Jurkat, Clone E6-1 (cell line): ENCODE measurements at regions not wholly inside any gene's neighbourhood (a gene's known extent, or its start where the extent isn't known, plus 50 kb on each side); places are given as distances from the start of the nearest gene placed in this dataset.
"Not testable (repeated sequence)": the region's sequence is repeated elsewhere in the genome, so short reads cannot be mapped to it uniquely, and the experiment has no call there.

ENCODE experiments used
- DNase-seq: peaks from one replicate; pipeline ENCODE4 v3.0.0-alpha.2; 2011; ENCODE audit warnings: low read depth, low spot score
- H3K4me3 ChIP-seq: 2 replicates; pipeline ENCODE4 v1.5.1; 2011; ENCODE audit warnings: mild to moderate bottlenecking, low read length, control low read depth, moderate library complexity

DNA sequence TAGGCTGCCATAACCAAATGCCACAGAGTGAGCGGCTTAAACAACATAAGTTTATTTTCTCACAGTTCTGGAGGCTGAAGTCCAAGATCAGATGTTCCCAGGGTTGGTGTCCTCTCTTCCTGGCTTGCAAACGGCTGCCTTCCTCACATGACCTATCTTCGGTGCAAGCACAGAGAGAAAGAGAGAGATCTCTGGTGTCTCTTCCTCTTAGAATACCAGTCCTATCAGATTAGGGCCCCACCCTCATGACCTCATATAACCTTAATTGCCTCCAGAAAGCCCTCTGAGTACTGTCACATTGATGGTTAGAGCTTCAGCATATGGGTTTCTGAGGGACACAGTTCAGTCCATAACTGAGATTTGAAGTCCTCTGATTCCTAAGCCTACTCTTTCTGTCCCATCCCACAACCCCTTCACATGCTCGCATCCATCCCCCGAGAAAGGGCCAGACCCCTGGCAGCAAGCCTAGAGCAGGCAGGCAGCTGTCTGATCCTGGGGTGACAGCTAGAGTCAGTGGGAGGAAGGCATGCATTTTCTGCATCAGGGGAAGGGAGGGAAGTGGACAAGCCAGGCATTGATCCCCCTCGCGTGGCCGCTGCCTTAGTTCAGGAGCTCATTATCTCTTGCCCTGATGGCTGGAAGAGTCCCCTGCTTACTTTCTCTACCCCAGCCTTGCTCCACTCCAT, 114.1 kb downstream of the FAR1 start:
- no peak for DNase-seq
- no peak overlapping the region for H3K4me3 ChIP-seq

DNA sequence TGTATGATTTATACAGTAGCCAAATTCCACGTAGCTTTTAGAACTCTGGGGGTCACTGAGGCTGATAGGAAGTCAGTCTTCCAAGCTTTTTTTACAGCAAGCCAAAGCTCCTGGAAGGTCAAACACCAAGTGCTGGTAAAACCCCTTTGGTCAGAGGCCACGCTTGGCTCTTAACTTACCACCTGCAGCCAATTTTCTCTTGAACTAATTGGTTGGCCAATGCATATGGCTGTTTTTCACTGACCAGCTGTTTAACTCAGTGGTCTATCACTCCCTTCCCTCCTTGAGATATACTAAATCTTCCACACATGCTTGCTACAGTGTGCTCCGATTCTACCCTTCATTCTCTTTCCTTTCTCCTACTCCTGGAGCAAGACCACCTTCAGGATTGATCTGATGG, 116.0 kb downstream of the FAR1 start:
- no peak for DNase-seq
- H3K4me3 ChIP-seq, result no peak overlapping the region

DNA sequence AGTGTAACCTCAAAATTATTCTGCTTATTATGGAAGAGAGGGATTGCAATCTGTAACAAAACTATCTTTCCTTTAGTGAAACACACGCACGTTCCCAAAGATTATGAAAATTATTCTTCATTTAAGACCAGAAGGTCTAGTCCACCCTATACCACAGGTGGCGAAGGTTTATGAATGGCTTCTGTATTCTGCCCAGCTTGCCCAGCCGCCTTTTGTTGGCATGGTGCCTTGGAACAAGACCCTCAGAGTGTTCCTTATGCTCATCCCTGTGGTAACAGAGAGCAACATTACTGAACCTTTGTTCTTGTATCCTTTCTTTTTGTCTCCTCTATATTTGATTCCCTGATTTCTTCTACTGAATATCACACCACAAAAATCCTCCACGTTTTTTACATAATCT, 116.4 kb downstream of the FAR1 start:
- no peak for DNase-seq
- no peak overlapping the region for H3K4me3 ChIP-seq

DNA sequence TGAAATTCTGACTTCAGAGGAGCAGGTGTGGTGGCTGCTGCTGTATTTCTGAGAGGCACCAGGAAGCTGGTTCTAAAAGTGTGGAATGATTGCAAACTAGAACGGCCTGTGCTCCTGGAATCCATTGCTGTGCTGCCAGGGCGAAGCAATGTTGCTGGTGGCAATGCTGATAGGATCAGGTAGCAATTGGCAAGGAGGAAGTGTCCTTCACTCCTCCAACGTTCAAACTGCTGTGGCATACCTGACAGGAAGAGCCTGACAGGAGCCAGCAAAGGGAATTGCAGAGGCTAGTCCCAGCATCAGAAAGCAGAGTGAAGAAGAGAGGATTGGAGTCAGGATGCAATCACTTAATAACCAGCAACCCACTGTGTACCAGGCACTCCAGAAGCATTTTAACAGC, 118.2 kb downstream of the FAR1 start:
- H3K4me3 ChIP-seq, result no peak overlapping the region
- no peak for DNase-seq

DNA sequence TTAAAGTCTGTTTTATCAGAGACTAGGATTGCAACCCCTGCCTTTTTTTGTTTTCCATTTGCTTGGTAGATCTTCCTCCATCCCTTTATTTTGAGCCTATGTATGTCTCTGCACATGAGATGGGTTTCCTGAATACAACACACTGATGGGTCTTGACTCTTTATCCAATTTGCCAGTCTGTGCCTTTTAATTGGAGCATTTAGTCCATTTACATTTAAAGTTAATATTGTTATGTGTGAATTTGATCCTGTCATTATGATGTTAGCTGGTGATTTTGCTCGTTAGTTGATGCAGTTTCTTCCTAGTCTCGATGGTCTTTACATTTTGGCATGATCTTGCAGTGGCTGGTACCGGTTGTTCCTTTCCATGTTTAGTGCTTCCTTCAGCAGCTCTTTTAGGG, 129.1 kb downstream of the FAR1 start:
- not testable (repeated sequence) for H3K4me3 ChIP-seq, DNase-seq

DNA sequence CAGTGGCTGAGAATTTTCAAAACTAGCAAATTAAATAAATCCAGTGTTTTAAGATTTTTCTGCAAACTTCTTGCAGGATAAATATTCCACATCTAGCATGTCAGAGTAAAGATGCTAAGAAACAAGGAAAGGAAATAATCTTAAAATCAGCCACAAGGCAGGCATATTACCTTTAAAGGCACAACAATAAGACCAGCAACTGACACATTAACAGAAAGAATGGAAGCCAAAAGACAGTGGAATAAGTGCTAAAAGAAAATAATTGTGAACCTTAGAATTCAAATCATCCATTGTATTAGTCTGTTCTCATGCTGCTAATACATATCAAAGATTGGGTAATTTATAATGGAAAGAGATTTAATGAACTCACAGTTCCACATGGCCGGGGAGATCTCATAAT, 132.4 kb downstream of the FAR1 start:
- DNase-seq, result no peak

DNA sequence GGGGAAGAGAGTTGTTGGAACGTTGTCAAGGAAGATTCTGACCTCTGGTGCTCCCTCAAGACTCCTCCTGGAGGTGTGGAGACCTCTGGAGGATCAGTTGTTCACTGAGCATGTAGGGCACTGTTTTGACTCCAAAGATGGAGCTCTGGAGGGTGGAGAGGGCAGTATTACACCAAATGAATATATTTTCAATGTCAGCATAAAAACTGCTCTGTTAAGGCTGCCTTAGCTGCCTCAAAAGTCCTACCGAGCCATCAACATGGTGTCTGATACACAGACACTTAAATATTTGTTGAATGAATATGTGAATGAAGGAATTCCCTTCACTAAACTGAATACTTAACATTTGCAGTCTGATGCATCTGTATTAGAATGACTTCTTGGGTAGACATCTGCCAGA, 144.2 kb upstream of the SPON1 start:
- no peak overlapping the region for H3K4me3 ChIP-seq
- DNase-seq, result no peak

More for the DNA sequence above, 132.4 kb downstream of the FAR1 start:
- no peak overlapping the region for H3K4me3 ChIP-seq

DNA sequence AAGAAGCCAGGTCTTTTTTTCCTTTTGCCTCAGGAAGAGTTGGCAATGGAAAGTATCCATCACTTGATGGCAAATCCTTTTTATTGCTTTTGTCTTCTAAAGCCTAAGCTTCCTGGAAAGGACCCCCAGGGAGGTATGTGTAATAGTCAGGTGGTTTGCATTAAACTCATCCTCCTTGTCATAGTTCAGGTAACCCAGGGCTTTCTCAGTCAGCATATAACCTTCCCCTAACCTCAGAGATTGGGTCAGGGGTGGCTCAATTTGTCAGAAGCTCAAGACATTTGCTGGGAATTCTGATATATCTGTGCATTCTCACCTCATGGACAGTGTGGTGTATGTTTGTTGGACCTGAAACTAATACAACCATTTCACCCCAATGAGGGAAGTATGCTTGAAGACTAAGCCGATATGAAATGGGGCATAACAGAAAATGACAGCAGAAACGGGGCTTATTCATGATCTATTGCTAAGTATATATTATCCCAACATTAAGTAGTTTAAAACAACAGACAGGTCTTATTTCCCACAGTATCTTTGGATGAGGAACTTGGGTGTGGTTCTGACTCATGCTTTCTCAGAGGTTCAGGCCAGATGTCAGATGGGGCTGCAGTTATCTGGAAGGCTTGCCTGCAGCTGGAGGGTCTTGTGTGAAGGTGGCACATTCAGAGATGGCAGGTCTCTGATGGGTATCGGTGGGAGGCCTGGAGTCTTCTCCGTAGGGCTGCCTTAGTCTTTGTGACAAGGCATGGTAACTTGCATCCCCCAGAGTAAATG, 135.8 kb upstream of the SPON1 start:
- H3K4me3 ChIP-seq, result no peak overlapping the region
- DNase-seq, result no peak

DNA sequence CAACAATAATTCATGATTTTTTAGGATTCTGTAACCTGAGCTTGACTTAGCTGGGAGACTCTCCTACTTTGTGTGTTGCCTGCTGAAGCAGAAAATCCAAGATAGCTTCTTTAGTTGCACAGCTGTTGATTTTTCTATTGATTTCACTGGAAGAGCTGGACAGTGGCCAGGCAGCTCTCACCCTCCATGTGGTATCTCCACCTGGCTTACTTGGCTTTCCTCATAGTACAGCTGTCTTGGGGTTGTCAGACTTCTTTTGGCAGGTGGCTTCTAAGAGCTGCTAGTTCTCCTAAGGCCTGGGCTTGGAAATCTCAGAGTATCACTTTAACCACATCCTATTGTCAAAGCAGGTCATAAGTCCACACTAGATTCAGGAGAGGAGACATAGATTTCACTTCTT, 130.8 kb upstream of the SPON1 start:
- no peak overlapping the region for H3K4me3 ChIP-seq
- DNase-seq, result no peak

DNA sequence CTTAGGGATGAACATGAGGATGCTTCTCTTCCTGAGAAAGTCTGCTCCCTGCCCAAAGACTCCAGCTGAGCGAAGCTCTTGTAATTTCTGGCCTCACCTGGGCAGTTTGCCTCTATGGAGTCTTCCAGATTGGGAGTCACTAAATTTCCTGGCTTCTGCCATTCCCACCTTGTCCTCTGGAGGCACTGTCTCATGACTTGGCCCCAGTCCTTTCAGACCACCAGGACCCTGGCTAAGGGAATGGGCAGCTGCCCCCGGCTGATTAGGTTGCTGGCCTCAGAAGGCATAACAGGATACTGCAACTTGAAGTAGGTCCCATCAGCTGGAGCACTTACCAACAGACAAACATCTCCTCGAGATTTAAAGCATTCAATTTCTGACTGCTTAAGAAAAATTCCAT, 128.1 kb upstream of the SPON1 start:
- no peak overlapping the region for H3K4me3 ChIP-seq
- no peak for DNase-seq

DNA sequence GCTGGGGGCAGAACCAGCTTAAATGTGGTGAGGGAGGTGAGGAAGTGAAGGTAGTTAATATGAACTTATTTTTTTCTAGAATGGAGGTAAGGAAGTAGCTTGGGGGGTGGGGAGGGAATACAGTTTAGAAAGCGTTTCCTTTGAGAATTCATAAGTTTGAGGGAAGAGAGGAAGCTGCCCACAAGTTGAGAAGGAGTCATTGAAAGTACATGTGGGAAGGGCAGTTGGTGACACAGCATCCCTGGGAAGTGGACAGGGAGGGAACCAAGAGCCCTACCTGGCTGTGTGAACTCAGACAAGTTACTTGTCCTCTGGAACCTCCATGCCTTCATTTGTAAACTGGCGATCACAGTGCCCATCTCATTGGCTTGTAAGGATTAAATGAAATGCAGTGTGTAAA, 125.9 kb upstream of the SPON1 start:
- DNase-seq, result no peak
- no peak overlapping the region for H3K4me3 ChIP-seq

DNA sequence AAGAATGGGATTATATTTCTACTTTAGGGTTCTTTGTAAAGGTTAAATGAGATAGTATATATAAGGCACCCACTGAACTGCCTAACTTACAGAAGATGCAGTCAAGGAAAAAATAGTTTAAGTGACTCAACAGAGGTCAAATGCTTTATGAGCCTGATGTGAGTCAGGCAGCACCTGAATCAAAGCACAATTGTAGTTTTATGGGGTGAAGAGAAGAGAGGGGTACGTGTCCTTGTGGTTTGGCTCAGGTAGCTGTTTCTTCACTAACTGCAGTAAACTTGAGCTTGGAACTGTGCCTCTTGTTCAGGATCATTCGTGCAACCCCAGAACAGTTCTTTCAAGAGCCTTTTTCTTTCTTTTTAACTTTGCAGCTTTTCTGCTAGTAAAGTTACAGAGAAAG, 125.2 kb upstream of the SPON1 start:
- H3K4me3 ChIP-seq, result no peak overlapping the region
- no peak for DNase-seq

DNA sequence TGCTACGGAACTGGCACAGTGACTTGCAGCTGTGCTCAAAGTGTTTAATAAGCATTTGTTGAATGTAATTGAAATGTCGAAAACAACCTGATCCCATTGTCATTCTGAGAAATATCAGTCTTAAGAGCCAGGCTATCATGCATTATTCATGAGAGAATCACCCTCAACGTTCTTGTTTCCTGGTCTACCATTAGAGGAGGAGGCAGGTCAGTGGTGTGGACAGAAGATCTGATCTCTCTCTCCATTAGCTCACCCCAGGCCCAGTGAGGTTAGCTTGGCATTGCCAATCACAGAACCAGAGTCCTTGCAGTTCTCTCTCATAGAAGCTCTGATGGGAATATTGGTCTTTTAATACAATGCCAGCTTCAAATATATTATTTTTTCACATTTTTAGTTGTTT, 121.1 kb upstream of the SPON1 start:
- no peak overlapping the region for H3K4me3 ChIP-seq

DNA sequence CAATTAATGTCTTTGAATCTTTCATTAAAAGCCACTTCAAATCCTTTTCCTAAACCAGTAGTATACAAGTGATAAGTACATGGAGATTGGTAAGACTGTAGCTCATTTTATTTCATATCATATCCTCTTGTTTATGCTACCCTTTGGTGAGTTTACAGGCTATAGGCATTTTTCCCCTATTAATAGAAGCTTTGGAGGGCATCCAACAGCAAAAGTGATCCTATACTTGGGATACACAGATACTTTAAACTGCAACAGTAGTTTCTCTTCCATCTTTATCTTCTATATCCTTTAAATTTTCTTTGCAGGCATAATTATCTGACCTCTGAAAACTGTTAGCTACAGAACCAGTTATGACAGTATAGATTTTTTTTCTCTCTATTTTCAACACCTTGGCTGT, 114.5 kb upstream of the SPON1 start:
- no peak overlapping the region for H3K4me3 ChIP-seq
- no peak for DNase-seq

More for the DNA sequence above, 121.1 kb upstream of the SPON1 start:
- DNase-seq, result no peak

DNA sequence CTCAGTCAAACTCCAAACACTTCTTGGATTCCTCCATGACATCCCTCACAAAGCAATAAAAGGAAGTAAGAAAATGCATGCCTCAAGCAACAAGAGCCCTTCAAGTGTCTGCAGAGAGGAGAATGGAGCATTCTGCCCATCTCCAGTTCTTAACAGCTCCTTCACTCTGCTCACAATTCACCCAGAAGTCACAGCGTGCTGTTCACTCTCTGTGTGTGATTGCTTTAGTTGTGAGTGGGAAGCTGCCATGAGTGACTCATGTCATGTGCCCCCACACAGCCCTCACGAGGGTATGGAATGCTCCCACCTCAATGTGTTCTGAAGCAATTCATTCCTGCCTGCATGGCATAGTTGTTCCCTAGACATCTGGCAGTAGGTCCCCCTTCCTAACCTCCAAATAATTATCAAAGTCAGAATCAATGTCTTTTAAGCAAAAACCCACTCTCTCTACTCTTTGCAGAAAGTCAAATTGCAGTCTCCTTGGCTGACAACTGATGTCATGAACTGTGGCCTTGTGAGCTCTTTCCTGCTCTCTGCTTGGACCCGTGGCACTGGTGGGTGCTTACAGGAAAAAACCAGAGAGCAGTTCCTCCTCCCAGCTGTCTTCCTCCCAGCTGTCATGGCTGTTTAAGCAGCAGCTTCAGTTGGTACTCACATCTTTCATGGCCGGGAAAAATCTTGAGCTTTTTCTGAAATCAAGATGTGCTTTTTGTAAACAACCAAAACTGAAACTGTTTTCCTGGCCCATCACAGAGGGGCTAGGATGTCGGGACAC, 112.1 kb upstream of the SPON1 start:
- peak; percentile 42 for DNase-seq
- no peak overlapping the region for H3K4me3 ChIP-seq

DNA sequence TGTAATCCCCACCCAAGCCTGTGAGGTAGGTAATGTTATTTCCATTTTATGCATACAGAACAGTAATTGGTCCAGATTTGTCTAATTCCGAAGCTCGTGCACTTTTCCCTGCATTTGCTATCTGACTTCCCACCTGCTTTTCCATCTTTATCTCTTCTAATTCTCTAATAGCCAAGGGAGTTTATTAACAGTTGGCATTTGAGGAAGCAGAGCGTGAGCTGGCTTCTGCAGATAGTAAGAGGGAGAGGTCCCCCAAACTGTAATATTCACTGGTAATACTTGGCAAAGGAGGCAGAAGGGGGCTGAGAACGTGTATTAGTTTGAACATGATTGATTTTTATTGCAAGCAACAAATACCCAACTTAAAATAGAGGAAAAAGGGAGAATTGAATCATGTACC, 110.8 kb upstream of the SPON1 start:
- no peak overlapping the region for H3K4me3 ChIP-seq
- no peak for DNase-seq

DNA sequence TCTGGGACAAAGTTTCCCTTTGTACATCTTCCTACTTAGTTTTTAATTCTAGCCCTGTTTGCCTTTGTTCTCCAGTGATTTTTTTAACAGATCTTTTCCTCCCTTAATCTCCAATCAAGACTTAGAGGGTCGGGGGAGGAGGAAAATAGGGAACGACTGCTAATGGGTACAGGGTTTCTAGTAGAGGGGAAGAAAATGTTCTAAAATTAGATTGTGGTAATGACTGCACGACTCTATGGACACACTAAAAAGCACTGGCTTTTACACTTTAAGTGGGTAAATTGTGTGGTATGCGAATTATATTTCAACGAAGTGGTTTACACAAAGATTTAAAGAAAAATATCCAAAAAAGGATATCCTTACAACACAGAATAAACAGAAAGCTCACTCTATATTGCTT, 110.0 kb upstream of the SPON1 start:
- no peak overlapping the region for H3K4me3 ChIP-seq
- no peak for DNase-seq

DNA sequence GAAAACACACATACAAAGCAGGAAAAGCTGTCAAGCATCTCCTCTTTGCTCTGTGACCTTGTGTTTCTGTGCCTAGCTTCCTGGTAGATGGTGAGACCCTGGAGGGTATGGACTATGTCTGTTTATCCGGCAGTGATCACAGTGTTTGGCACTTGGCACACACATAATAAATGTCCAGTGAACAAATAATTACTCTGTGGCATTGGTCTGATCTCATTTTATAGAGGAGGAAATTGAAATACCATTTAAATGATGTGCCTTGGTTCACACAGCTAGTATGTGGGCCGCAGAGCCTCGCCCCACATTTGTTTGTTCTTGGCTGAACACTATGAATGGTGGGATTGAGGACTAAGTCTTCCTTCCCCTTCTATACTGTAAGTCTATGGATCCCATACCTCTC, 104.7 kb upstream of the SPON1 start:
- no peak for DNase-seq
- H3K4me3 ChIP-seq, result no peak overlapping the region

DNA sequence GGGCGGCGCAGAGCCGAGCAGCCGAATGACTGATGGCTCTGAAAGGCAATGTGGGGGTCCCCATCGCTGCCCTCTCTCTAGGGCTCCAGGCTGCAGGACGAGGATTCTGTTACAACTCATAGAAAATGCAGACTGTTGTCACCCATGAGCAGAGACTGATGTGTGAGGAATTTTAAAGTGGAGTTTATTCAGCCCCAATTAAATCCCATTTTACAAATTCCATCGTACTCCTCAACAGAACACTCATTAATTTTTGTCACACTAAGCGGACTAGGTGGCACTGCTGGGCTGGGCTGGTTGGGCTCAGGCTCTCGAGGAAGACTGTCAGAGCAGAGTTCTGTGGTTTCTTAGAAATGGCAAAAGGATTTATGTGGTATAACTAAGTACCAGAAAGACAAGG, 102.6 kb upstream of the SPON1 start:
- H3K4me3 ChIP-seq, result no peak overlapping the region
- peak; percentile 17 for DNase-seq

DNA sequence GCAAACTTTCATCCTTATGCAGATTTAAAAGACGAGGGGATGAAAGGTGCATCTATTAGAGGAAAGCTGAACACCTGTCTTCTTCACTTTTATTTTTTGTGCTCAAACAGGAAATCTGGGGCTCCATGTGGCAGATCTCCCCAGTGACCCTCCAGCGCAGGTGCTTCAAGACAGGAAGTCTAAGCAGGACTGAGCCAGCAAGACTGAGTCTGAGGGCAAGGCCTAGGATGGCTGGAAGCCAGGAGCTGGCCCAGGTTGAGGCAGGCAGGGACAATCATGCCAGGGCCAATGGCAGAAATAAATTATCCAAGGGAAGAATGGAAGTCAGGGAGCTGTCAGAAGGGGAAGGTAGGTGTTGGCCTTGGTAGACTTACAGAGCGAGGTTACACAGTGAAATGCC, 101.1 kb upstream of the SPON1 start:
- no peak overlapping the region for H3K4me3 ChIP-seq
- DNase-seq, result peak; percentile 66
